B cell (primary cell): ENCODE measurements at regions not wholly inside any gene's neighbourhood (a gene's known extent, or its start where the extent isn't known, plus 50 kb on each side); places are given as distances from the start of the nearest gene placed in this dataset.
"Not testable (repeated sequence)": the region's sequence is repeated elsewhere in the genome, so short reads cannot be mapped to it uniquely, and the experiment has no call there.

Source experiments
- CTCF ChIP-seq: fragments of 200-600 bp; IDR thresholded peaks from one replicate; pipeline ENCODE4 v1.8.0; 2022; ENCODE audit warnings: antibody characterized with exemption, mild to moderate bottlenecking
- EZH2 ChIP-seq: IDR thresholded peaks from 2 replicates; pipeline ENCODE4 v1.6.1; 2012; ENCODE audit warnings: borderline replicate concordance, low read depth, mild to moderate bottlenecking, moderate library complexity, low read length; ENCODE audit not compliant: insufficient read depth, poor library complexity, severe bottlenecking

- not testable (repeated sequence) for TF ChIP-seq EZH2, CTCF
Observed at GRCh38 chr10:118976219-118976618, 53.3 kb upstream of the NANOS1 start.
